ENCODE measurements at regions not wholly inside any gene's neighbourhood (a gene's known extent, or its start where the extent isn't known, plus 50 kb on each side); places are given as distances from the start of the nearest gene placed in this dataset.

DNA sequence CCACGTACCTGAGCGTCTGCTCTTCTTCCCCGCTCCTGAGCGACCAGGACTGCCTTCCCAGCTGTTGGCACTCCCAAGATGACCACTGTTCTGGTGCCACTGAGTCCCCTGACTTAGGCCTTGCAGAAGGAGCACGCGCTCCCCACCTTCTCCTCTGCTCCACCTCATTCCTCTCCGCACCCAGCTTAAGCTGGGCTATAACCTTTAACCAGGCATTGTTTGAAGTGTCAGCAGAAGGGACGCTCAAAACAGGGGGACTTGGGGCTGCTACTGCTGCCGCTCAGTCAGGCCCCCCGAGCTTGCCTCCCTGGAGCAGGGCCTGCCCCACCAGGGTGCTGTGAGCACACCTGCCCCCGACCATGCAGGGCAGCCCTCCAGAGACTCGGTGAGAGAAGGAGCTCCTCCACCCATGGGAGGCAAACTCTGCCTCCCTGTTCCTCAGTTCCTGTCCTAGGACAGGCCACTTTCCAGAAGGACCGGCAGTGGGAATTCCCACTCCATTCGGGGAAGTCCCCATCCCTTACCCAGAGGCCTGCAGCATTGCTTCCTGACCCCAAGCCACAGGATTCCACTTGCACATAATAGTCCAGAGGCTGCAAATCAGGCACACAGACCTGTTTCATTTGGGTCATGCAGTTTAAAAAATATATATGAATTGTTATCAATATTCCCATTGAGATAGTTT is 99.7 kb upstream of the ENPP6 start:
- H3K27me3 ChIP-seq (ENCODE audit: low read depth): no peaks in the 10 kb centered on the region
- no peaks in the 10 kb centered on the region for H3K9me3 ChIP-seq (replicated peaks)
- H3K4me1 ChIP-seq: no peaks in the 10 kb centered on the region
- no peak overlapping the region for H3K27ac ChIP-seq (replicated peaks)
- TF ChIP-seq, protein P1, sequence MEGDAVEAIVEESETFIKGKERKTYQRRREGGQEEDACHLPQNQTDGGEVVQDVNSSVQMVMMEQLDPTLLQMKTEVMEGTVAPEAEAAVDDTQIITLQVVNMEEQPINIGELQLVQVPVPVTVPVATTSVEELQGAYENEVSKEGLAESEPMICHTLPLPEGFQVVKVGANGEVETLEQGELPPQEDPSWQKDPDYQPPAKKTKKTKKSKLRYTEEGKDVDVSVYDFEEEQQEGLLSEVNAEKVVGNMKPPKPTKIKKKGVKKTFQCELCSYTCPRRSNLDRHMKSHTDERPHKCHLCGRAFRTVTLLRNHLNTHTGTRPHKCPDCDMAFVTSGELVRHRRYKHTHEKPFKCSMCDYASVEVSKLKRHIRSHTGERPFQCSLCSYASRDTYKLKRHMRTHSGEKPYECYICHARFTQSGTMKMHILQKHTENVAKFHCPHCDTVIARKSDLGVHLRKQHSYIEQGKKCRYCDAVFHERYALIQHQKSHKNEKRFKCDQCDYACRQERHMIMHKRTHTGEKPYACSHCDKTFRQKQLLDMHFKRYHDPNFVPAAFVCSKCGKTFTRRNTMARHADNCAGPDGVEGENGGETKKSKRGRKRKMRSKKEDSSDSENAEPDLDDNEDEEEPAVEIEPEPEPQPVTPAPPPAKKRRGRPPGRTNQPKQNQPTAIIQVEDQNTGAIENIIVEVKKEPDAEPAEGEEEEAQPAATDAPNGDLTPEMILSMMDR (IDR thresholded peaks at IDR 0.05; ENCODE audit: borderline replicate concordance): no peak
- H3K4me3 ChIP-seq: no peak overlapping the region
- no peak for DNase-seq
- no peaks in the 10 kb centered on the region for H3K36me3 ChIP-seq
- intact Hi-C loops (cut with micrococcal nuclease): no loop called here

GRCh38 chr4:184316821-184317220 is 99.1 kb upstream of the ENPP6 start:
- no peak overlapping the region for H3K4me3 ChIP-seq
- no peaks in the 10 kb centered on the region for H3K4me1 ChIP-seq
- intact Hi-C loops (cut with micrococcal nuclease): no loop called here
- H3K27me3 ChIP-seq (ENCODE audit: low read depth): no peaks in the 10 kb centered on the region
- H3K9me3 ChIP-seq (replicated peaks): no peaks in the 10 kb centered on the region
- H3K36me3 ChIP-seq: no peaks in the 10 kb centered on the region
- no peak overlapping the region for H3K27ac ChIP-seq (replicated peaks)
- TF ChIP-seq, protein P1 (IDR thresholded peaks at IDR 0.05; ENCODE audit: borderline replicate concordance): no peak
- no peak for DNase-seq

- Histone ChIP-seq H3K4me3 (no peak overlapping the region), H3K36me3 (no peaks in the 10 kb centered on the region), H3K27ac (replicated peaks) (no peak overlapping the region), H3K27me3 (ENCODE audit: low read depth) (no peaks in the 10 kb centered on the region), H3K4me1 (peaks cover 5% of the 10 kb centered on the region), H3K9me3 (replicated peaks) (no peaks in the 10 kb centered on the region)
- intact Hi-C loops (cut with micrococcal nuclease): no loop called here
- TF ChIP-seq, protein P1 (IDR thresholded peaks at IDR 0.05; ENCODE audit: borderline replicate concordance): no peak
- DNase-seq: no peak
These were observed 98.1 kb upstream of the ENPP6 start for GRCh38 chr4:184315675-184316359.

DNA sequence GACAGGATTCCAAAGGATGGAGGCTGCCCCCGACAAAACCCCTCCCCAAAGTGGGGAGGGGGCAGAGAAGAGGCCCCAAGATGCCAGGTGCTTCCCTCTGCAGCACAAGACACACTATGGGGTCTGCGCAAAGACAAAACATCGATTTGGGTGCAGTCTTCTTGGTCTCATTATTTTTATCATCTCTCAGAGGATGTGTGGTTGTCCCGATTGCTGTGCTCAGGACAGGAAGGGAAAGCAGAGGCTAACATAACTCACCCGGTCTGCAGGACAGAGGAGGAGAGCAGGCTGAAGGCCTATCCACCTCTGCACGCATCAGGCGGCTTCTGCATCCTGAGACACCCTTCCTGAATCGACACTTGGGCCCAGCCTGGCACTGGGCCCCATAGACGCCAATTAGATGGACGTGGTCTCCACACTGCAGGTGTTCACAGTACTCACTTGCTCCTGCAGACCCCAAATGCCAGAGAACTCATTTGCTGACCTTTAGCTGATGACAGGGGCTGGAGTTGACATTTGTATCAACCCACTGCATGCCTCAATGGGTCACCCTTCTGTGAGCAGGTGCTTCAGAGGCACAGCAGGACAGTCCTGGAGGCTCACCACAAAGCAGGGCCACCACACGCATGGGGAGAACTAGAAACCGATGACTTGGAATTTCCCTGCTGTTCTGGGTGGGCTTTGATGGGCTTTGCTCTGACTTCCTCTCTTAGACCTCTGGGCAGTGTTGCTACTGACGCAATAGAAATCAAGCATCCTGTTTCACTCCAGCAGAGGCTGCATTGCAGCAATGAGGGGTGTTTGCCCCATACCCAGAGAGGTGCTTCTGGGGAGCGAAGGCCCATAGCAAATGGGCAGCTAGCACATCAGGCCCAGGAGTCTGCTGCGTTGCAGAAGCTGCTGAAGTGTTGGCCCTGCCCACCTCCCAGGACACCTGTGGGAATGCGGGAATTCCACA is 96.3 kb upstream of the ENPP6 start:
- intact Hi-C loops (cut with micrococcal nuclease): no loop called here

More for the DNA sequence above, 96.3 kb upstream of the ENPP6 start:
- Histone ChIP-seq H3K36me3 (no peaks in the 10 kb centered on the region), H3K27me3 (ENCODE audit: low read depth) (no peaks in the 10 kb centered on the region), H3K4me1 (peaks cover 9% of the 10 kb centered on the region), H3K9me3 (replicated peaks) (no peaks in the 10 kb centered on the region), H3K27ac (replicated peaks) (no peak overlapping the region), H3K4me3 (no peak overlapping the region)
- TF ChIP-seq, protein P1 (IDR thresholded peaks at IDR 0.05; ENCODE audit: borderline replicate concordance): no peak
- DNase-seq: no peak
